C4-2B (cell line): ENCODE measurements at regions not wholly inside any gene's neighbourhood (a gene's known extent, or its start where the extent isn't known, plus 50 kb on each side); places are given as distances from the start of the nearest gene placed in this dataset.

Experiments used
- ZFX ChIP-seq: fragments of 450-650 bp; IDR thresholded peaks from 2 replicates; pipeline ENCODE4 v1.6.1; 2017
- TF ChIP-seq, protein P1 (sequence below): fragments of 450-650 bp; conservative IDR thresholded peaks from 2 replicates; pipeline ENCODE4 v1.5.1; 2017; ENCODE audit warnings: mild to moderate bottlenecking

DNA sequence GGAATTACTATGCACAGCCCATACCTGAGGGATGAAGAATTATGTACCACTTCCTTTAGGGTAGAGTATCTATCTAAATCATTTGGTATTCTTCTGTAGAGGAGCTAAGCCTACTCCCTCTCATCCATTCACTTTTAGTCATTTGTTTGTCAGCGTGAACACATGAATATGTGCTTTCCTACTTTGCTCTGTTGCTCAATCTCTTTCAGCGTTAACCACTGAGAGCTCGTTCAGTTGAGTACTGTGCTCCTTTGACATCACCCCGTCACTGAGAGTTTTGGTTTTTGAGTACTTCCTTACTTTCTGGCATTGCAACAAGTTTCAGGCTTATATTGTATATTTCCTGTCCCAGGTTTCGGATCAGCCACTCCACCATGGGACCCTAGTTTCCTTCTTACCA is 700.6 kb downstream of the NLGN4X start:
- TF ChIP-seq, protein P1, sequence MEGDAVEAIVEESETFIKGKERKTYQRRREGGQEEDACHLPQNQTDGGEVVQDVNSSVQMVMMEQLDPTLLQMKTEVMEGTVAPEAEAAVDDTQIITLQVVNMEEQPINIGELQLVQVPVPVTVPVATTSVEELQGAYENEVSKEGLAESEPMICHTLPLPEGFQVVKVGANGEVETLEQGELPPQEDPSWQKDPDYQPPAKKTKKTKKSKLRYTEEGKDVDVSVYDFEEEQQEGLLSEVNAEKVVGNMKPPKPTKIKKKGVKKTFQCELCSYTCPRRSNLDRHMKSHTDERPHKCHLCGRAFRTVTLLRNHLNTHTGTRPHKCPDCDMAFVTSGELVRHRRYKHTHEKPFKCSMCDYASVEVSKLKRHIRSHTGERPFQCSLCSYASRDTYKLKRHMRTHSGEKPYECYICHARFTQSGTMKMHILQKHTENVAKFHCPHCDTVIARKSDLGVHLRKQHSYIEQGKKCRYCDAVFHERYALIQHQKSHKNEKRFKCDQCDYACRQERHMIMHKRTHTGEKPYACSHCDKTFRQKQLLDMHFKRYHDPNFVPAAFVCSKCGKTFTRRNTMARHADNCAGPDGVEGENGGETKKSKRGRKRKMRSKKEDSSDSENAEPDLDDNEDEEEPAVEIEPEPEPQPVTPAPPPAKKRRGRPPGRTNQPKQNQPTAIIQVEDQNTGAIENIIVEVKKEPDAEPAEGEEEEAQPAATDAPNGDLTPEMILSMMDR: no peak
- TF ChIP-seq ZFX: no peak
